Sigmoid colon (tissue), 6 donors: ENCODE measurements at regions not wholly inside any gene's neighbourhood (a gene's known extent, or its start where the extent isn't known, plus 50 kb on each side); places are given as distances from the start of the nearest gene placed in this dataset.

ENCODE experiments used
- DNase-seq: peaks from one replicate; pipeline ENCODE4 v3.0.0-alpha.2; 2019
- H3K27ac ChIP-seq, 4 donors: fragments of 200-600 bp; sonication (generic); one replicate each; pipeline ENCODE4 v1.5.1; 2016 to 2019; ENCODE audit warnings: mild to moderate bottlenecking in 1 of 4
- H3K27me3 ChIP-seq, 3 donors: fragments of 200-600 bp; sonication (generic); one replicate each; pipeline ENCODE4 v1.5.1; 2019; ENCODE audit warnings: mild to moderate bottlenecking in 1 of 3
- H3K36me3 ChIP-seq, 4 donors: fragments of 200-600 bp; sonication (generic); one replicate each; pipeline ENCODE4 v1.5.1; 2016 to 2019
- H3K4me1 ChIP-seq, 4 donors: fragments of 200-600 bp; sonication (generic); one replicate each; pipeline ENCODE4 v1.5.1; 2017 to 2019
- H3K4me3 ChIP-seq, 4 donors: fragments of 200-600 bp; sonication (generic); one replicate each; pipeline ENCODE4 v1.5.1; 2017 to 2019; ENCODE audit warnings: mild to moderate bottlenecking in 2 of 4, moderate library complexity in 1 of 4
- H3K9me3 ChIP-seq, 4 donors: fragments of 200-600 bp in 3 of 4; sonication (generic) in 3 of 4; one replicate each; pipeline versions ENCODE4 v1.5.1 to v1.6.1; 2013 to 2019
- EP300 ChIP-seq, 4 donors: sonication (generic); formaldehyde crosslinking; IDR thresholded peaks; one replicate each; pipeline ENCODE4 v1.6.1; 2017; ENCODE audit warnings: antibody characterized with exemption in 4 of 4
- POLR2A ChIP-seq, 2 donors: fragments of 450-650 bp; IDR thresholded peaks; one replicate each; pipeline ENCODE4 v1.6.1; 2016; ENCODE audit warnings: antibody characterized with exemption in 2 of 2, mild to moderate bottlenecking in 2 of 2, moderate library complexity in 2 of 2
- POLR2AphosphoS5 ChIP-seq, 4 donors: sonication (generic); formaldehyde crosslinking; IDR thresholded peaks; one replicate each; pipeline ENCODE4 v1.6.1; 2017; ENCODE audit warnings: antibody characterized with exemption in 4 of 4
- WGBS, 2 donors: extraction: QIAGEN DNeasy Blood & Tissue Kit; methylation state at CpG; one replicate each; pipeline ENCODE4 v1.1.7; 2013; 5-methylcytosine and 5-hydroxymethylcytosine counted together
- intact Hi-C: fragments of 100-400 bp; cut with DNase I; formaldehyde crosslinking; loops from one replicate; pipeline ENCODE4 v1.15.1; 2023
- TF ChIP-seq, protein P1 (sequence below), 4 experiments: fragments of 450-650 bp in 3 of 4; fragments of 200-600 bp in 1 of 4; IDR thresholded peaks; one replicate each; pipeline ENCODE4 v1.5.1; 2016 to 2019; ENCODE audit warnings: antibody characterized with exemption in 4 of 4, mild to moderate bottlenecking in 3 of 4, moderate library complexity in 2 of 4
- donor health status: healthy with polysubstance abuse.
- donor health status: healthy.

DNA sequence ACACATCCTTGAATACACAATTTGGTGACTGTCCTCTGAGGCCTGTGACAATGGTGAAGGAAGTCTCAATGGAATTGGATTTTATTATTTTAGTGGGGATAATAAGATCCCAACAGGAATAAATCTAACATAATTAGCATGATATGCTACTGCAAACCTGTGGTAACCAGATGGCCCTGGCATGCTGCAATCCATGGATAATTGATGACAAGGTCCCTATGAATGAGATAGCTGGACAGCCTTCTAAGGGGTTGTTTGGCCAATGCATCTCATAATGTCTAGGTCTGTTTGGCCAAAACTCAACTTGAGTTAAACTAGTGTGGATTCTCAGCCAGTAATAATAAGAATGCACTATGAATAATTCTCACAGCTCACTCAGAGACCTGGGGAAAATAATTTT lies 145.3 kb upstream of the GALNTL6 start:
- Histone ChIP-seq H3K4me3 (no peak overlapping the region), H3K36me3 (no peaks in the 10 kb centered on the region), H3K27me3 (no peaks in the 10 kb centered on the region), H3K4me1 (no peaks in the 10 kb centered on the region), H3K27ac (no peak overlapping the region), H3K9me3 (no peaks in the 10 kb centered on the region)
- DNase-seq, result no peak
- intact Hi-C loops, result no loop called here
- no peak for TF ChIP-seq POLR2AphosphoS5 (IDR thresholded peaks at IDR 0.05)
- TF ChIP-seq, protein P1, sequence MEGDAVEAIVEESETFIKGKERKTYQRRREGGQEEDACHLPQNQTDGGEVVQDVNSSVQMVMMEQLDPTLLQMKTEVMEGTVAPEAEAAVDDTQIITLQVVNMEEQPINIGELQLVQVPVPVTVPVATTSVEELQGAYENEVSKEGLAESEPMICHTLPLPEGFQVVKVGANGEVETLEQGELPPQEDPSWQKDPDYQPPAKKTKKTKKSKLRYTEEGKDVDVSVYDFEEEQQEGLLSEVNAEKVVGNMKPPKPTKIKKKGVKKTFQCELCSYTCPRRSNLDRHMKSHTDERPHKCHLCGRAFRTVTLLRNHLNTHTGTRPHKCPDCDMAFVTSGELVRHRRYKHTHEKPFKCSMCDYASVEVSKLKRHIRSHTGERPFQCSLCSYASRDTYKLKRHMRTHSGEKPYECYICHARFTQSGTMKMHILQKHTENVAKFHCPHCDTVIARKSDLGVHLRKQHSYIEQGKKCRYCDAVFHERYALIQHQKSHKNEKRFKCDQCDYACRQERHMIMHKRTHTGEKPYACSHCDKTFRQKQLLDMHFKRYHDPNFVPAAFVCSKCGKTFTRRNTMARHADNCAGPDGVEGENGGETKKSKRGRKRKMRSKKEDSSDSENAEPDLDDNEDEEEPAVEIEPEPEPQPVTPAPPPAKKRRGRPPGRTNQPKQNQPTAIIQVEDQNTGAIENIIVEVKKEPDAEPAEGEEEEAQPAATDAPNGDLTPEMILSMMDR (IDR thresholded peaks at IDR 0.05), result no peak
- TF ChIP-seq POLR2A (IDR thresholded peaks at IDR 0.05), result no peak
- no peak for TF ChIP-seq EP300 (IDR thresholded peaks at IDR 0.05)

GRCh38 chr4:171651071-171651470 lies 162.1 kb upstream of the GALNTL6 start:
- no peak for TF ChIP-seq POLR2AphosphoS5 (IDR thresholded peaks at IDR 0.05)
- no peak for TF ChIP-seq POLR2A (IDR thresholded peaks at IDR 0.05)
- TF ChIP-seq, protein P1 (IDR thresholded peaks at IDR 0.05), result no peak
- no peak for TF ChIP-seq EP300 (IDR thresholded peaks at IDR 0.05)
- no peak overlapping the region for H3K4me3 ChIP-seq
- H3K27ac ChIP-seq, result no peak overlapping the region
- no peaks in the 10 kb centered on the region for H3K9me3 ChIP-seq
- H3K4me1 ChIP-seq, result no peaks in the 10 kb centered on the region
- no peaks in the 10 kb centered on the region for H3K36me3 ChIP-seq
- 78 to 90% methylated on average over 6 of the region's 6 CpGs for WGBS, 2 donors
- DNase-seq, result no peak
- no peaks in the 10 kb centered on the region for H3K27me3 ChIP-seq
- intact Hi-C loops, result no loop called here

GRCh38 chr4:171650543-171650942 lies 162.7 kb upstream of the GALNTL6 start:
- no peak for TF ChIP-seq POLR2AphosphoS5 (IDR thresholded peaks at IDR 0.05)
- TF ChIP-seq, protein P1 (IDR thresholded peaks at IDR 0.05), result no peak
- Histone ChIP-seq H3K4me1 (no peaks in the 10 kb centered on the region), H3K27ac (no peak overlapping the region), H3K4me3 (no peak overlapping the region), H3K36me3 (no peaks in the 10 kb centered on the region), H3K27me3 (no peaks in the 10 kb centered on the region), H3K9me3 (no peaks in the 10 kb centered on the region)
- 58 to 75% methylated on average over 2 of the region's 2 CpGs for WGBS, 2 donors
- intact Hi-C loops, result no loop called here
- no peak for DNase-seq

DNA sequence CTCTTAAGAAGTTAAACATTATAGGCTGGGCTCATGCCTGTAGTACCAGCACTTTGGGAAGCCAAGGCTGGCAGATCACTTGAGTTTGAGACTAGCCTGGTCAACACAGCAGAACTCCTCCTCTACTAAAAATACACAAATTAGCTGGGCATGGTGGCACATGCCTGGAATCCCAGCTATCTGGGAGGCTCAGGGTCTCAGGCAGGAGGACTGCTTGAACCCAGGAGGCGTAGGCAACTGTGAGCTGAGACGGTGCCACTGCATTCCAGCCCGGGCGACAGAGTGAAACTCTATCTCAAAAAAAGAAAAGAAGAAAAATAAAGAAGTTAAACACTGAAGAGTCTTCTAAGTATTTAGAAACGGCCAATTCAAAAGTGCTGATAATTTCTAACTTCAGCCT lies 164.3 kb upstream of the GALNTL6 start:
- H3K4me1 ChIP-seq, result no peaks in the 10 kb centered on the region
- no peak overlapping the region for H3K27ac ChIP-seq
- TF ChIP-seq, protein P1 (IDR thresholded peaks at IDR 0.05), result no peak
- TF ChIP-seq POLR2A (IDR thresholded peaks at IDR 0.05), result no peak
- TF ChIP-seq EP300 (IDR thresholded peaks at IDR 0.05), result no peak
- no peaks in the 10 kb centered on the region for H3K9me3 ChIP-seq
- H3K36me3 ChIP-seq, result no peaks in the 10 kb centered on the region
- H3K4me3 ChIP-seq, result no peak overlapping the region
- no peaks in the 10 kb centered on the region for H3K27me3 ChIP-seq
- DNase-seq, result no peak
- WGBS, 2 donors, result 85 to 90% methylated on average over 5 of the region's 5 CpGs
- intact Hi-C loops, result no loop called here

GRCh38 chr4:171646984-171647383 lies 166.2 kb upstream of the GALNTL6 start:
- no peak for DNase-seq
- H3K27me3 ChIP-seq, result no peaks in the 10 kb centered on the region
- intact Hi-C loops, result no loop called here
- H3K4me3 ChIP-seq, result no peak overlapping the region
- H3K27ac ChIP-seq, result no peak overlapping the region
- H3K9me3 ChIP-seq, result no peaks in the 10 kb centered on the region
- no peaks in the 10 kb centered on the region for H3K36me3 ChIP-seq
- no peak for TF ChIP-seq EP300 (IDR thresholded peaks at IDR 0.05)
- no peak for TF ChIP-seq POLR2A (IDR thresholded peaks at IDR 0.05)
- no peak for TF ChIP-seq POLR2AphosphoS5 (IDR thresholded peaks at IDR 0.05)
- TF ChIP-seq, protein P1 (IDR thresholded peaks at IDR 0.05), result no peak
- H3K4me1 ChIP-seq, result no peaks in the 10 kb centered on the region
- WGBS, 2 donors, result 55 to 79% methylated on average over 6 of the region's 6 CpGs
